RCC 7860 (cell line): ENCODE measurements at regions not wholly inside any gene's neighbourhood (a gene's known extent, or its start where the extent isn't known, plus 50 kb on each side); places are given as distances from the start of the nearest gene placed in this dataset.

Source experiments
- DNase-seq: peaks from one replicate; pipeline ENCODE4 v3.0.0-alpha.2; 2015; ENCODE audit warnings: low spot score
- FAIRE-seq: peaks from 2 replicates; lab custom pipeline; 2012; peaks lifted over from hg19 to GRCh38; lab: Jason Lieb, UNC

GRCh38 chr13:78030341-78030896 is 111.8 kb upstream of the EDNRB start:
- DNase-seq (no peak), FAIRE-seq (no peak)

DNA sequence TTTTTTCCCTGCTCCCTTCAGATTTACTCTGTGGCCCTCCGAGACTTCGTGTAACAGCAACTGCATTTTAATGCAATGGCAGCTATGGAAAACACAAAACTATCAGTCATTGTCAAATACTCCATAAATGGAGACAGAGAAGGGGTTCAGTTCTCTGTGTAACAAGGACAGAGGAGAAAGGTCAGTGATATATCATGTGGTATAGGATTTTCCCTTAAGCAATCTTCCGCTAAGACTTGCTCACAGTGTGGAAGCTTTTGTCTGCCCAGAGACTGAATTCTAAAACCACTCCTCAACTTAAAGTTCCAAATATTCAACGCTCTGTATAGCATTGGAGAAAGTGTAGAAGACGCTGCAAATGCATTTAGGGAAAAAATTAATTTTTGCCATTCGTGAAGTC is 111.3 kb upstream of the EDNRB start:
- FAIRE-seq, result no peak
- DNase-seq, result no peak

DNA sequence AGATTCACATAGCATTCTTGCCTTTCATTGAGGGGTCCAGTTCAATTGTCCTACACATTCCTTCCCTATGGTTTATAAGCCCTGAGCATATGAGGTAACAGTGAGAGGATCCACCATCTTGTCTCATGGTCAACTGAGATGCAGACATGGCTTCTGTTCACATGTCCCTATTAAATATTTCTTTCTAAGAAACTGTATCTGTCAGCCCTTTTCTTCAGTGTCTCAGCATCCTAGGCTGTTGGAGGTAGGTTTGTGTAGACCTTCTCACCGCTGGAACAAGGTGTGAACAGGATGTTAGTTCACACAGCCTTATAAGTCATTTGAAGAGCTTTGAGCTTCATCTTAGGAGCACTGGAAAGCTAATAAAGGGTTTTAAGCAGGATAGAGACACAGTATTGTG is 110.3 kb upstream of the EDNRB start:
- no peak for FAIRE-seq
- no peak for DNase-seq

- no peak for DNase-seq
- no peak for FAIRE-seq
Measured at GRCh38 chr13:78024996-78025395, 106.4 kb upstream of the EDNRB start.

GRCh38 chr13:78022164-78022877 is 103.7 kb upstream of the EDNRB start:
- FAIRE-seq (no peak), DNase-seq (peak; percentile 47)

- FAIRE-seq, result no peak
- no peak for DNase-seq
Measured at GRCh38 chr13:78020861-78021260, 102.2 kb upstream of the EDNRB start.

GRCh38 chr13:78015782-78016181 is 97.2 kb upstream of the EDNRB start:
- DNase-seq, result no peak
- no peak for FAIRE-seq

DNA sequence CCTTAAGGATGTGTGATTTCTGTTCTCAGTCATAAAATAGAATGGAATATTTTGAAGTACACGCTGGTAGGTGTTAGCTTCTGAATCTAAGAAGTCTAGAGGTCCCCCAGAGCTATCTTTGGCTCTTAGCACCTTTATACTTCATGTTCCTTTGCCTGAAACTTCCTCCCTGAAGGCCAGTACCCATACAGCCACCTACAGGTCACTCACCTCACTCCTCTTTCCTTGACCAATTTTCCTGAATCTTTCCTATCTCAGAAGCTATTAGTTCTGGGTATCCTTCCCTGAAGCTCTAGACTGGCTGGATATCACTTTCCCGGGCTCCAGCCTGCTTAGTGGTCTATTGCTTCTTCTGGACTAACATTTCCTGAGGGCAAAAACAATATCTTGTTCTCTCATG is 93.4 kb upstream of the EDNRB start:
- DNase-seq (no peak), FAIRE-seq (no peak)

DNA sequence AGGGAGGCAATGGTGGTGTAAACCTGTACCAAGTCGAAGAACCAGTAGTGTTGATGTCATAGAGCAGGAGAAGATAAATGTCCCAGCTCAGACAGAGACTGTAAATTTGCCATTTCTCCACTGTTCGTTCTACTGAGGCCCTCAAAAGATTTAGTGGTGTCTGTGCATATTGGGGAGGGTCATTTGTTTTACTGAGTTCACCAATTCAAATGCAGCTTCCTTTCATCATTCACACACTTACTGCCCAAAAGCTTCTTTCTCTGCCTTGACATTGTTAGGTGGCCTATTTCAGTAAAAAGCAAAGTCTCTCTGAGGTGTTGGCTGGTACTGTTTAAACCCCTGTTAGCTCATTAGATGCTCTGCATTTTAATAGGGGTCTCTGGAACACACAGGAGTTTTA is 86.2 kb upstream of the EDNRB start:
- no peak for FAIRE-seq
- no peak for DNase-seq

- FAIRE-seq (no peak), DNase-seq (no peak)
Measured at GRCh38 chr13:77999746-78000145, 81.1 kb upstream of the EDNRB start.

- no peak for FAIRE-seq
- DNase-seq, result no peak
Measured at GRCh38 chr13:77994166-77994565, 75.5 kb upstream of the EDNRB start.

DNA sequence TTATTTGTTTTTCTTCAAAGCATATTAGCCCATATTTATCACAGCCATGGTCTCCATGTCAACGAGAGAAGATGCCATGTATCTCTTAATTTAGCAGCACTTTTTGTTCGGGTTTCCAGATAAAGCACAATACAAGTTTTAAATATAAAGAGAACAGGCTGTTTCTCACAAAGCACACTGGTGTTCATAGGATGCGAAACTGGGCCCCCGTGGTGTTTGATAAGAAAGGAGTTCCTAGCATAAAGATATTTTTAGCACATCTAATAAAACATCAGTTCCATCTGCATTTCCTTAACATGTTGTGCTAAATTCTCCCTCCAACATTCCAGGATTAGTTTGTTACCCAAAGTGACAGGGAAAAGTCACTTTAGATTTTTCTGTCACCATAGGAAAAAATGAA is 72.4 kb upstream of the EDNRB start:
- DNase-seq, result no peak
- FAIRE-seq, result no peak

DNA sequence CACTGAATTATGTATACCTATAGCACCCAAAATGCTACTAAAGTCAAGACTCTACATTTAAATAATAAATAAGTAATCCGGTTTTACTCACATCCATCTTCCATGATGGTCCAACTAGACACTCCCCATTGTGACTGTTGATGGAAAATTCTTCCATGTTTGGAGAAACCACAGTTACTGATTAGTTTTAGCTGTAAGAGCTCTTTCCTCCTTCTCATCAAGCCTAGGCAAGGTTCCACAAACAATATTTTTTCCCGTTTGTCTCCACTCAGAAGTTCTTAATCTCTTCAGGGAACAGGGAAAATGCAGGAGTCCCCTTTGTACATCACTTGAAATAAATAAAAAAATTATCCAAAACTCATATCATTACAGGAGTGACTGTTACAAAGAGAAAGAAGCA is 70.7 kb upstream of the EDNRB start:
- DNase-seq (no peak), FAIRE-seq (no peak)

DNA sequence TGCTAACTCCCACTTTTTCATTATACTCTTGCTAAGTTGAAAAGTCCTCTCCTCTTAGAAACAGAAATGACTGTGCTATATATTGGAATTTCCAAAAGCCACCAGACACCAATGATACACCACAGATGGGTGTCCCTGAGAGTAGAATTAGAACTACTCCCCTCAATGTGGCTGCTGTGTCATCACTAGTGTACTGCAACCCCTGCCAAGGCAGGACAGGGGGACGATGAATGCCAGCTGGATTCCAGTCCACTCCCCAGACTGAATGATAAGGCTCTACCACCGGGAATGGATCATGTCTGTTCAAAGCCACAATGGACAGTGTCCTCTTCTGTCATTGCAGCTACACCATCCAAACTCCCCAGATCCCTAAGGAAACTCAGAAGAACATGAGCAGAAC is 69.7 kb upstream of the EDNRB start:
- FAIRE-seq (no peak), DNase-seq (no peak)

DNA sequence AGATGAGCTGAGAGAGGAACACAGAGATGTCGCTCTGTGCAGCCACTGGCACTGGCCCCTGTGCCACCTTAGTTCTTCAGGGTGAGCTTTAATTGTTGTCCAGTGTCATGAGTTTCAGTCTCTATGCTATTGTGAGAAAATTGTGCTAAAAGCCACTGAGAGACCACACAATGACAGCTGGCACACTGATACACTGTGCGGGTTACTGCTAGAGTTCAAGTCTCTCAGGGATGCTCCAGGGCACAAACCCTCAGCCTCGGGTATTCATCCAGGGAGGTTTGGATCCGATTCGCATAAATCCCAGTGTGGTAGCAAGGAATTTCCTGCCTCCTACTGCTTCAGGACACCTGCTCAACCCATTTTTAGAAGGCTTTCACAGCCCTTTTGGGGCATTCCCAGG is 68.1 kb upstream of the EDNRB start:
- no peak for DNase-seq
- FAIRE-seq, result no peak

DNA sequence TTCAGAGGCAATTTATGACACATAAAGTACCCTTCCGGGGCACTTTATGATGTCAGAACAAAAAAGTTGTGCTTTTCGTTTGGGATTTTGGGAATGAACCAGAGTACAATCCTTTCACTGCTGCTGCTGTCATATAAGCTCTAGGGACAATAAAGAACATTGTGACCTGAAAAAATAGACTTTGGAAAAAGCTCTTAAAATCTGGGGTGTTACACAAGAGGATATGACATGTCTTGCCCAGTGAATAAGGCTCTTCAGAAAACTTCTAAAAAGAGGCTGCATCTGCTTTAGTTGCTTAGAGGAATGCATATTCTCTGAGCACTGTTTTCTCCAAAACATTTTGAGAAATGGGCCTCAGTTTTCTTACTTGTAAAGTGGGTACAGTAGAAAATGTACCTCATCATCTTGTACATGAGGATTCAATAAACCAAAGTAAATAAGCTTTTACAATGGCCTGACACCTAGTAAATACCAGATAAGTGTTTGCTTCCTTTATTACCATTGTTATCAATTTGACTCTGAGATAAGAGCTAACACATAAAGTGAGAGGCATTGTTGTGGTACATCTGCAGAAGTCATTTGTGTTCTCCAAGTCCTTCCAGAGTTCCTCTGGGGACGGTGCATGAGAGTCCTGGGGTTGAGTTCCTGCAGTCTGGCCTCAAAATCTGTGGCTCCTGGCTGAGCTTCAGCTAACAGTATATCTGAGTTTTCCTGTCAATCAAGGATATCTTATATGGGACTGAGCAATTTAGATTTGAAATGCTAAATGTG is 67.4 kb upstream of the EDNRB start:
- FAIRE-seq, result no peak
- peak; percentile 0 for DNase-seq

GRCh38 chr13:77981281-77981881 is 62.8 kb upstream of the EDNRB start:
- DNase-seq, result no peak
- no peak for FAIRE-seq

DNA sequence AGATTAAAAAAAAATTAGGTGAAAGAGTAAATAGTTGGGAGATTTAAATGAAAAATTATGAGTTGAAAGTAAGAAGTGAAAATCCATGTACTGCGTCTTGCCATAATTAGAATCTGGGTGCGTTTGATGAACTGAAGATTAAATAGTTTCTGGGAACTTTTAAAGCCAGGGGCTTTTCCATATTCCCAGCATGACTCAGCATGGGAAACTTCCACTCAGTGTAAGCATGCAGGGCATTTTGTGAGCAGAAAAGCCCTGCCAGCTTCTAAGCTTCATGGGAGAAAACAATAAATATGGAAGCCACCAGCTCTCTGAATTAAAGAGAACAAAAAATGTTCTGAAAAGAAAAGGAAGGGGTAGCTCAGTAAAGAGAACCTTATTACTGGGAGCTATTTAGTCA is 62.0 kb upstream of the EDNRB start:
- DNase-seq (no peak), FAIRE-seq (no peak)

DNA sequence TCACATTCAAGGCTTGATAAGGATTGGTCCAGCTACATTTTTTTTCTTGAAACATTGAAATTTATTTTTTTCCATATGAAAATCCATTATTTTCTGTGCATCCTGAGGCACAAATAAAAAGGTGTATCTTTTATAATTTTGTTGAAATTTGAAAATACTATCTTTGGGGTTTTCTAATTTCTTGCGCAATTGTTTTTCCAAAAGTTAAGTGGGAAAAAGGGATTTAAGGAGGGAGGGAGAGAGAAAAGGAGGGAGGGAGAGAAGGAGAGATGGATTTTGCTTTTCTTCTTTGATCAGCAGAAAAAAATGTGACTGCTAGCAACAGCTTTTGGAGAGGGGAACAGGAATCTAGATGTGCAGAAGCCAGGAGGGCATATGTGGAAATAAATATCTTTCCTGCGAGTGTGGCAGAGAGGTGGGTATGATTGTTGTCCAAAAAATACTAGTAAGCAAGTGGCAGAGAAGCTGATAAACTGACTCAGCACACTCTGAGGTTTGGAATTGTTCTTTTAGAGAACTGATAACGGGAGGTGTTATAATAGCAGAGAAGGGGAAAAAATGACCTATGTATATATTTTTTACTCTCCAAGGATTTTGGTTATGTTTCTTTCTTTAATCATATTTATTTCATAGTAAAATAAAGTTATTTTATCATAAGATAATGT is 61.2 kb upstream of the EDNRB start:
- DNase-seq (no peak), FAIRE-seq (no peak)

- no peak for DNase-seq
- FAIRE-seq, result no peak
Measured at GRCh38 chr13:77975358-77976042, 56.9 kb upstream of the EDNRB start.

- FAIRE-seq (no peak), DNase-seq (no peak)
Measured at GRCh38 chr13:77969299-77969698, 50.7 kb upstream of the EDNRB start.
